ENCODE measurements at regions not wholly inside any gene's neighbourhood (a gene's known extent, or its start where the extent isn't known, plus 50 kb on each side); places are given as distances from the start of the nearest gene placed in this dataset.

- Histone ChIP-seq H3K79me1 (ENCODE audit: low read depth in 1 of 2, low read length in 2 of 2) (no peaks in the 10 kb centered on the region), H3K4me2 (ENCODE audit: low read depth, low read length) (no peak overlapping the region), H2AK9ac (replicated peaks; ENCODE audit: low read depth, low read length, poor library complexity) (no peak overlapping the region), H3K27ac (ENCODE audit: insufficient read depth, low read length) (no peak overlapping the region), H4K91ac (ENCODE audit: insufficient read depth, low read depth, low read length) (no peak overlapping the region), H2AFZ (replicated peaks; ENCODE audit: low read length, poor library complexity) (no peak overlapping the region), H3K9ac (ENCODE audit: low read depth, low read length) (no peak overlapping the region), H3K36me3 (ENCODE audit: control insufficient read depth, insufficient read depth, low read length) (no peaks in the 10 kb centered on the region), H3K23ac (ENCODE audit: low read depth, low read length) (no peak overlapping the region), H2BK15ac (ENCODE audit: low read depth, low read length) (no peak overlapping the region), H3K56ac (ENCODE audit: extremely low read depth, insufficient read depth, low read length) (no peak overlapping the region), H3K27me3 (ENCODE audit: control insufficient read depth, insufficient read depth, low read length) (no peaks in the 10 kb centered on the region), H3K4me1 (ENCODE audit: control insufficient read depth, insufficient read depth, low read length) (no peaks in the 10 kb centered on the region), H3K4ac (ENCODE audit: low read depth, low read length) (no peak overlapping the region), H3K4me3 (ENCODE audit: insufficient read depth, low read depth, low read length) (no peak overlapping the region), H2BK120ac (ENCODE audit: low read depth, low read length) (no peak overlapping the region), H3K9me1 (ENCODE audit: insufficient read depth, low read length) (no peaks in the 10 kb centered on the region), H3K18ac (ENCODE audit: low read depth, low read length) (no peak overlapping the region), H3K9me3 (ENCODE audit: control insufficient read depth, insufficient read depth, low read length) (no peaks in the 10 kb centered on the region), H4K5ac (ENCODE audit: low read depth, low read length) (no peak overlapping the region), H2BK5ac (ENCODE audit: low read depth, low read length, poor library complexity, severe bottlenecking) (no peak overlapping the region), H2BK20ac (ENCODE audit: low read depth, low read length) (no peak overlapping the region), H2AK5ac (ENCODE audit: low read depth, low read length) (no peak overlapping the region), H3K14ac (replicated peaks; ENCODE audit: low read depth, low read length) (no peak overlapping the region), H4K20me1 (ENCODE audit: insufficient read depth, low read length) (no peaks in the 10 kb centered on the region), H4K8ac (ENCODE audit: low read depth in 2 of 2, low read length in 2 of 2) (no peak overlapping the region)
- in situ Hi-C loops (cut with MboI; ENCODE audit: low sequenced_read_pairs) (loop anchor here (10.0 kb wide), 1 partner anchor 430 kb away; no protein-coding TSS in a partner anchor), dilution Hi-C loops (cut with HindIII; ENCODE audit: low sequenced_read_pairs, unreplicated experiment) (no loop called here), intact Hi-C loops (cut with micrococcal nuclease) (loop anchor here (5.0 kb wide), 1 partner anchor 92 kb away; no protein-coding TSS in a partner anchor)
- POLR2A ChIA-PET (ENCODE audit: unreplicated experiment), result no interaction called here
- DNase-seq, result no peak
- ATAC-seq (ENCODE audit: low read depth), result no peak
- CTCF ChIA-PET, result no interaction called here
- BruUV-seq (replicated peaks), result no TSS peak
- no peak for TF ChIP-seq CTCF (conservative IDR thresholded peaks at IDR 0.05; ENCODE audit: low read depth, low read length)
- no CpG with 5 or more reads among the region's 6 CpGs for WGBS, 2 experiments (ENCODE audit: extremely low coverage in 2 of 2, insufficient read length in 1 of 2)
These were observed 143.5 kb downstream of the ANKRD60 start for GRCh38 chr20:58084966-58085365.

Measured in IMR-90 (cell line).